ENCODE measurements at regions not wholly inside any gene's neighbourhood (a gene's known extent, or its start where the extent isn't known, plus 50 kb on each side); places are given as distances from the start of the nearest gene placed in this dataset.

- TF ChIP-seq POLR2AphosphoS5 (IDR thresholded peaks at IDR 0.05; ENCODE audit: low read depth, low read length), result no peak
- TF ChIP-seq FOXP2 (optimal IDR thresholded peaks at IDR 0.05; ENCODE audit: borderline replicate concordance, extremely low read depth, extremely low read length, insufficient read depth), result no peak
- TF ChIP-seq, protein P1, sequence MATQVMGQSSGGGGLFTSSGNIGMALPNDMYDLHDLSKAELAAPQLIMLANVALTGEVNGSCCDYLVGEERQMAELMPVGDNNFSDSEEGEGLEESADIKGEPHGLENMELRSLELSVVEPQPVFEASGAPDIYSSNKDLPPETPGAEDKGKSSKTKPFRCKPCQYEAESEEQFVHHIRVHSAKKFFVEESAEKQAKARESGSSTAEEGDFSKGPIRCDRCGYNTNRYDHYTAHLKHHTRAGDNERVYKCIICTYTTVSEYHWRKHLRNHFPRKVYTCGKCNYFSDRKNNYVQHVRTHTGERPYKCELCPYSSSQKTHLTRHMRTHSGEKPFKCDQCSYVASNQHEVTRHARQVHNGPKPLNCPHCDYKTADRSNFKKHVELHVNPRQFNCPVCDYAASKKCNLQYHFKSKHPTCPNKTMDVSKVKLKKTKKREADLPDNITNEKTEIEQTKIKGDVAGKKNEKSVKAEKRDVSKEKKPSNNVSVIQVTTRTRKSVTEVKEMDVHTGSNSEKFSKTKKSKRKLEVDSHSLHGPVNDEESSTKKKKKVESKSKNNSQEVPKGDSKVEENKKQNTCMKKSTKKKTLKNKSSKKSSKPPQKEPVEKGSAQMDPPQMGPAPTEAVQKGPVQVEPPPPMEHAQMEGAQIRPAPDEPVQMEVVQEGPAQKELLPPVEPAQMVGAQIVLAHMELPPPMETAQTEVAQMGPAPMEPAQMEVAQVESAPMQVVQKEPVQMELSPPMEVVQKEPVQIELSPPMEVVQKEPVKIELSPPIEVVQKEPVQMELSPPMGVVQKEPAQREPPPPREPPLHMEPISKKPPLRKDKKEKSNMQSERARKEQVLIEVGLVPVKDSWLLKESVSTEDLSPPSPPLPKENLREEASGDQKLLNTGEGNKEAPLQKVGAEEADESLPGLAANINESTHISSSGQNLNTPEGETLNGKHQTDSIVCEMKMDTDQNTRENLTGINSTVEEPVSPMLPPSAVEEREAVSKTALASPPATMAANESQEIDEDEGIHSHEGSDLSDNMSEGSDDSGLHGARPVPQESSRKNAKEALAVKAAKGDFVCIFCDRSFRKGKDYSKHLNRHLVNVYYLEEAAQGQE (IDR thresholded peaks at IDR 0.05; ENCODE audit: insufficient read depth in 1 of 2, low read depth in 2 of 2, low read length in 2 of 2), result no peak
- no peak for TF ChIP-seq SIN3A (IDR thresholded peaks at IDR 0.05; ENCODE audit: borderline replicate concordance, insufficient read depth, low read length)
- TF ChIP-seq TAF1 (IDR thresholded peaks at IDR 0.05; ENCODE audit: borderline replicate concordance, insufficient read depth, low read length), result no peak
These were observed 474.9 kb upstream of the JARID2 start for GRCh38 chr6:14771016-14771415.

GRCh38 chr6:14772188-14772587 lies 473.7 kb upstream of the JARID2 start:
- TF ChIP-seq SIN3A (IDR thresholded peaks at IDR 0.05; ENCODE audit: borderline replicate concordance, insufficient read depth, low read length), result no peak
- TF ChIP-seq, protein P1 (IDR thresholded peaks at IDR 0.05; ENCODE audit: insufficient read depth in 1 of 2, low read depth in 2 of 2, low read length in 2 of 2), result no peak
- no peak for TF ChIP-seq TAF1 (IDR thresholded peaks at IDR 0.05; ENCODE audit: borderline replicate concordance, insufficient read depth, low read length)
- TF ChIP-seq POLR2AphosphoS5 (IDR thresholded peaks at IDR 0.05; ENCODE audit: low read depth, low read length), result no peak
- no peak for TF ChIP-seq FOXP2 (optimal IDR thresholded peaks at IDR 0.05; ENCODE audit: borderline replicate concordance, extremely low read depth, extremely low read length, insufficient read depth)

GRCh38 chr6:14775528-14775927 lies 470.3 kb upstream of the JARID2 start:
- no peak for TF ChIP-seq POLR2AphosphoS5 (IDR thresholded peaks at IDR 0.05; ENCODE audit: low read depth, low read length)
- no peak for TF ChIP-seq FOXP2 (optimal IDR thresholded peaks at IDR 0.05; ENCODE audit: borderline replicate concordance, extremely low read depth, extremely low read length, insufficient read depth)
- TF ChIP-seq, protein P1 (IDR thresholded peaks at IDR 0.05; ENCODE audit: insufficient read depth in 1 of 2, low read depth in 2 of 2, low read length in 2 of 2), result no peak
- TF ChIP-seq TAF1 (IDR thresholded peaks at IDR 0.05; ENCODE audit: borderline replicate concordance, insufficient read depth, low read length), result no peak
- TF ChIP-seq SIN3A (IDR thresholded peaks at IDR 0.05; ENCODE audit: borderline replicate concordance, insufficient read depth, low read length), result no peak

GRCh38 chr6:14776307-14776706 lies 469.6 kb upstream of the JARID2 start:
- no peak for TF ChIP-seq POLR2AphosphoS5 (IDR thresholded peaks at IDR 0.05; ENCODE audit: low read depth, low read length)

DNA sequence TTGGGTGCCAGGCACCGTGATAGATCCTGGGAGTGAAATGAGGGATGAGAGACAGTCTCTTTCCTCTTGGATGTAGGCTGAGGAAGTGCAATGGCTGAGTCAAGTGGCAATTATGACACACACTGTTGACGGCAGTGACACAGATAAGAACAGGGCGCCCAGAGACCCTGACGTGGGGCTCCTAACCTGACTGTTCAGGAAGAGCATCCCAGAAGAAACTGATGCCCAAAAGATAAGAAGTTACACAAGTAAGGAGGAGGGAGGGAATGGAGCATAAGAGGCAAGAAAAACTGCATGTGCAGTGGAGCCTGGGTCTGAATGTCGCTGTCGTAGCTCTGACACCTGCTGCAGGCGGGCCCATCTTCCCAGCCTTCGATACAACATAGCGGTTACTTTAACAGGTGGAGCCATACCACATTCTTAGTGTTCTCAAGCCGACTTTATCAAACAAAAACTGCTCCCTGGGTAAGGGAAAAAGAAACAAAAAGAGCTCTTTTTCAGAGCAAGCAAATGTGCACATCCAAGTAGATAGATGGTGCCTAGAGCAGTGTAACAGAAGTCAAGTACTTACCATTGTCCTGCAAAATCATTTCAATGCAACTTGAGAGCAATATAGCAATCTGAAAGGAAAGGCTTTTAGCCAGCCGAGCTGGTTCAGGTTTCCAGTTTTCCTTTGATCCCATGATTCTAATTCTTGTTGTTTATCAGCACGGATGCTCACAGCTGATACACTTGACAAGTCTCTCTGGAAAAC lies 463.9 kb upstream of the JARID2 start:
- TF ChIP-seq SIN3A (IDR thresholded peaks at IDR 0.05; ENCODE audit: borderline replicate concordance, insufficient read depth, low read length) (no peak), FOXP2 (optimal IDR thresholded peaks at IDR 0.05; ENCODE audit: borderline replicate concordance, extremely low read depth, extremely low read length, insufficient read depth) (no peak), POLR2AphosphoS5 (IDR thresholded peaks at IDR 0.05; ENCODE audit: low read depth, low read length) (no peak), TAF1 (IDR thresholded peaks at IDR 0.05; ENCODE audit: borderline replicate concordance, insufficient read depth, low read length) (no peak)
- TF ChIP-seq, protein P1 (IDR thresholded peaks at IDR 0.05; ENCODE audit: insufficient read depth in 1 of 2, low read depth in 2 of 2, low read length in 2 of 2), result no peak
